ENCODE measurements at regions not wholly inside any gene's neighbourhood (a gene's known extent, or its start where the extent isn't known, plus 50 kb on each side); places are given as distances from the start of the nearest gene placed in this dataset.

DNA sequence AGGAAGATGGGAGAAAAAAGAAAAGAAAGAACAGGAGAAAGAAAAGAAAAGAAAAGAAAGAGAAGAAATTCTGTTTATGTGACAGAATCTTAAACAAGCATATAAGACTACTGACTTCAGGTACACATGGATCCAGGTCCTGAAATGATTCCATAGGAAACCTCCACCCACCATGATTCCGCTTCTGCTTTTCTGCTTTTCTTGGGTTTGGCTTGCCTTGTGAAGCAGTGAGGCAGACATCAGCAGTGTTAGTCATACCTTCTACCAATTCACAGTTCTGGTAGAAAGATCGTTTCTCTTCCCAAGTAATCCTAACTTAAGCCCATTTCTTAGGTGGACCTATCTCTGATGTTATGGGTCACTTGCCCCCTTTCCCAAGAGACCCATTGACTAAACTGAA is 660.1 kb upstream of the RBFOX1 start:
- TF ChIP-seq, protein P1, sequence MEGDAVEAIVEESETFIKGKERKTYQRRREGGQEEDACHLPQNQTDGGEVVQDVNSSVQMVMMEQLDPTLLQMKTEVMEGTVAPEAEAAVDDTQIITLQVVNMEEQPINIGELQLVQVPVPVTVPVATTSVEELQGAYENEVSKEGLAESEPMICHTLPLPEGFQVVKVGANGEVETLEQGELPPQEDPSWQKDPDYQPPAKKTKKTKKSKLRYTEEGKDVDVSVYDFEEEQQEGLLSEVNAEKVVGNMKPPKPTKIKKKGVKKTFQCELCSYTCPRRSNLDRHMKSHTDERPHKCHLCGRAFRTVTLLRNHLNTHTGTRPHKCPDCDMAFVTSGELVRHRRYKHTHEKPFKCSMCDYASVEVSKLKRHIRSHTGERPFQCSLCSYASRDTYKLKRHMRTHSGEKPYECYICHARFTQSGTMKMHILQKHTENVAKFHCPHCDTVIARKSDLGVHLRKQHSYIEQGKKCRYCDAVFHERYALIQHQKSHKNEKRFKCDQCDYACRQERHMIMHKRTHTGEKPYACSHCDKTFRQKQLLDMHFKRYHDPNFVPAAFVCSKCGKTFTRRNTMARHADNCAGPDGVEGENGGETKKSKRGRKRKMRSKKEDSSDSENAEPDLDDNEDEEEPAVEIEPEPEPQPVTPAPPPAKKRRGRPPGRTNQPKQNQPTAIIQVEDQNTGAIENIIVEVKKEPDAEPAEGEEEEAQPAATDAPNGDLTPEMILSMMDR (IDR thresholded peaks at IDR 0.05): no peak
- TF ChIP-seq POLR2A (IDR thresholded peaks at IDR 0.05): no peak

All from heart left ventricle (tissue), 13 donors.